ENCODE measurements at regions not wholly inside any gene's neighbourhood (a gene's known extent, or its start where the extent isn't known, plus 50 kb on each side); places are given as distances from the start of the nearest gene placed in this dataset.

DNA sequence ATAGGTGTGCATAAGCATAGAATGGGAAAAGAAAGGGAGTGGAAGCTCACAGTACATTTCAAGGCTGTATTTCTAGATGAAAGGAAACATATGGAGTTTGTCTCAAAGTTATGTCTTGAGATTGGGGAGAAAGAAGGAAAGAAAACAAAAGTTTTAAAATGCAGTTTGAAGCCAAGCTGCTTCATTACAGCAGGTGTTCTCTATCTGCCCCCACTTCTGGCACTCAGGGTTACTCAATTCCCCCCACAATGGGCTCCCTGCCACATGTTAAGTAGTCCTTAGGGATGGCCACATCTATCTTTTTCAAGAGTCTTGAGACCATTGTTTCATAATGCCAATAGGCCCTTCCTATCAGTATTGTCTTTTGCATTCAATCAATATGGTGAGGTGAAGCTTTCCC lies 367.4 kb upstream of the ANXA10 start (continued):
- TF ChIP-seq CTCF (IDR thresholded peaks at IDR 0.05; ENCODE audit: control extremely low read depth in 1 of 3, insufficient read depth in 1 of 3, low read depth in 1 of 3, low read length in 3 of 3) (no peak), FOSL1 (IDR thresholded peaks at IDR 0.05; ENCODE audit: insufficient read depth, low read depth, low read length) (no peak)
